SK-N-SH (cell line): ENCODE measurements at regions not wholly inside any gene's neighbourhood (a gene's known extent, or its start where the extent isn't known, plus 50 kb on each side); places are given as distances from the start of the nearest gene placed in this dataset.

ENCODE experiments used
- CTCF ChIA-PET: fragments of 300-600, 350-600 bp; formaldehyde crosslinking; extraction: SDS; loops from one replicate; lab custom pipeline; 2021; lab: Yijun Ruan, JAX
- POLR2A ChIA-PET: fragments of 350-600 bp; sonication (Branson Sonifier 250); formaldehyde crosslinking; extraction: SDS; loops from one replicate; lab custom pipeline; 2020; ENCODE audit warnings: antibody characterized with exemption, inconsistent platforms; lab: Yijun Ruan, JAX
- DNase-seq: peaks from one replicate; pipeline ENCODE4 v3.0.0; 2012
- H2AFZ ChIP-seq: fragments of 200-600 bp; sonication (generic); 2 replicates; pipeline ENCODE4 v1.8.1; 2016; ENCODE audit warnings: antibody characterized with exemption, mild to moderate bottlenecking, low read depth
- H3F3A ChIP-seq: fragments of 200-600 bp; sonication (generic); replicated peaks from 2 replicates; pipeline ENCODE3; 2016; ENCODE audit warnings: antibody characterized with exemption, mild to moderate bottlenecking; ENCODE audit not compliant: insufficient read depth
- H3K27ac ChIP-seq, 2 experiments: fragments of 200-500 bp in 1 of 2; fragments of 200-600 bp in 1 of 2; sonication (Bioruptor generic) in 1 of 2; sonication (generic), shearing (Covaris generic) in 1 of 2; 2 replicates each; pipeline versions ENCODE4 v1.5.1 to v1.6.1; 2014 to 2016; ENCODE audit warnings: low read depth in 2 of 2, inconsistent platforms in 1 of 2, low read length in 1 of 2, mild to moderate bottlenecking in 1 of 2, mixed read lengths in 1 of 2
- H3K27me3 ChIP-seq: fragments of 200-600 bp; sonication (generic), shearing (Covaris generic); 2 replicates; pipeline ENCODE4 v1.6.1; 2016; ENCODE audit warnings: mixed run types; ENCODE audit not compliant: insufficient read depth
- H3K36me3 ChIP-seq, 2 experiments: fragments of 200-500 bp in 1 of 2; fragments of 200-600 bp in 1 of 2; sonication (Bioruptor generic) in 1 of 2; sonication (generic) in 1 of 2; replicated peaks in 1 of 2; 2 replicates each; pipeline versions ENCODE3 to v1.5.1; 2014 to 2016; ENCODE audit warnings: low read length in 1 of 2, mild to moderate bottlenecking in 1 of 2; ENCODE audit not compliant: insufficient read depth in 2 of 2, control insufficient read depth in 1 of 2
- H3K4me1 ChIP-seq, 2 experiments: fragments of 200-500 bp in 1 of 2; fragments of 200-600 bp in 1 of 2; sonication (Bioruptor generic) in 1 of 2; sonication (generic), shearing (Covaris generic) in 1 of 2; 2 replicates each; pipeline versions ENCODE4 v1.5.1 to v1.6.1; 2014 to 2016; ENCODE audit warnings: low read depth in 1 of 2, low read length in 1 of 2, mixed run types in 1 of 2; ENCODE audit not compliant: insufficient read depth in 2 of 2, control insufficient read depth in 1 of 2
- H3K4me2 ChIP-seq: fragments of 200-600 bp; sonication (generic), shearing (Covaris generic); 2 replicates; pipeline ENCODE4 v1.6.1; 2017; ENCODE audit warnings: mixed run types
- H3K4me3 ChIP-seq, 2 experiments: fragments of 200-500 bp in 1 of 2; fragments of 200-600 bp in 1 of 2; sonication (Bioruptor generic) in 1 of 2; sonication (generic), shearing (Covaris generic) in 1 of 2; 2 replicates each; pipeline versions ENCODE4 v1.5.1 to v1.8.1; 2014 to 2016; ENCODE audit warnings: low read depth in 2 of 2, inconsistent platforms in 1 of 2, low read length in 1 of 2, mild to moderate bottlenecking in 1 of 2, mixed read lengths in 1 of 2, moderate library complexity in 1 of 2
- H3K79me2 ChIP-seq: fragments of 200-600 bp; sonication (generic); 2 replicates; pipeline ENCODE4 v1.8.1; 2017; ENCODE audit warnings: mild to moderate bottlenecking; ENCODE audit not compliant: insufficient read depth
- H3K9ac ChIP-seq: fragments of 200-600 bp; sonication (generic); 2 replicates; pipeline ENCODE4 v1.6.1; 2017; ENCODE audit warnings: mixed run types
- H3K9me2 ChIP-seq: fragments of 200-600 bp; sonication (generic); 2 replicates; pipeline ENCODE4 v1.6.1; 2017; ENCODE audit warnings: mixed run types
- H3K9me3 ChIP-seq: fragments of 200-600 bp; sonication (generic); 2 replicates; pipeline ENCODE4 v1.6.1; 2017; ENCODE audit warnings: mixed run types, mild to moderate bottlenecking, moderate library complexity
- H4K20me1 ChIP-seq: fragments of 200-600 bp; sonication (generic); 2 replicates; pipeline ENCODE4 v1.6.1; 2017; ENCODE audit warnings: mild to moderate bottlenecking, mixed run types; ENCODE audit not compliant: insufficient read depth
- CHD2 ChIP-seq: fragments of 150-350 bp; IDR thresholded peaks from 2 replicates; pipeline ENCODE4 v1.6.1; 2018; ENCODE audit warnings: low read length; ENCODE audit not compliant: partially characterized antibody
- ELF1 ChIP-seq: IDR thresholded peaks from 2 replicates; pipeline ENCODE4 v1.4.0; 2012
- EZH2phosphoT487 ChIP-seq: fragments of 200-600 bp; sonication (generic); IDR thresholded peaks from 2 replicates; pipeline ENCODE4 v1.6.1; 2017; ENCODE audit warnings: low read depth, mixed run types, mild to moderate bottlenecking, antibody characterized with exemption, moderate library complexity, borderline replicate concordance
- FOXM1 ChIP-seq: IDR thresholded peaks from 2 replicates; pipeline ENCODE4 v1.4.0; 2012; ENCODE audit warnings: low read depth, mild to moderate bottlenecking
- GABPA ChIP-seq: IDR thresholded peaks from 2 replicates; pipeline ENCODE4 v1.4.0; 2012; ENCODE audit warnings: low read depth, mild to moderate bottlenecking
- GATA2 ChIP-seq: sonication (generic); formaldehyde crosslinking; IDR thresholded peaks from 2 replicates; pipeline ENCODE4 v1.5.0; 2020; ENCODE audit warnings: mild to moderate bottlenecking, missing genetic modification reagents
- JUND ChIP-seq: IDR thresholded peaks from 2 replicates; pipeline ENCODE4 v1.4.0; 2012
- MEF2A ChIP-seq: IDR thresholded peaks from 2 replicates; pipeline ENCODE4 v1.4.0; 2012; ENCODE audit warnings: low read depth, borderline replicate concordance
- NFIC ChIP-seq: IDR thresholded peaks from 2 replicates; pipeline ENCODE4 v1.4.0; 2012; ENCODE audit warnings: borderline replicate concordance
- NRF1 ChIP-seq: IDR thresholded peaks from 2 replicates; pipeline ENCODE4 v1.6.1; 2012; ENCODE audit warnings: low read depth, mild to moderate bottlenecking, low read length
- POLR2AphosphoS5 ChIP-seq: IDR thresholded peaks from 2 replicates; pipeline ENCODE4 v1.6.1; 2012; ENCODE audit warnings: low read depth, low read length
- RAD21 ChIP-seq: IDR thresholded peaks from 2 replicates; pipeline ENCODE4 v1.6.1; 2012; ENCODE audit warnings: mild to moderate bottlenecking, low read length
- RFX5 ChIP-seq: IDR thresholded peaks from 2 replicates; pipeline ENCODE4 v1.6.1; 2012; ENCODE audit warnings: mild to moderate bottlenecking, improper control_type of control experiment, low read length
- RXRA ChIP-seq: IDR thresholded peaks from 2 replicates; pipeline ENCODE4 v1.4.0; 2012; ENCODE audit warnings: low read depth, mild to moderate bottlenecking, borderline replicate concordance
- SIN3A ChIP-seq: IDR thresholded peaks from 2 replicates; pipeline ENCODE4 v1.6.1; 2012; ENCODE audit warnings: low read depth, mild to moderate bottlenecking, low read length, moderate library complexity, borderline replicate concordance
- TCF12 ChIP-seq: IDR thresholded peaks from 2 replicates; pipeline ENCODE4 v1.4.0; 2012
- WGBS: methylation state at CpG from one replicate; pipeline ENCODE4 v1.1.6; 2017; ENCODE audit warnings: low lambda C conversion rate; 5-methylcytosine and 5-hydroxymethylcytosine counted together
- TF ChIP-seq, protein P1 (sequence below): fragments of 200-600 bp; sonication (generic); IDR thresholded peaks from 2 replicates; pipeline ENCODE4 v1.6.1; 2017; ENCODE audit warnings: antibody characterized with exemption, mild to moderate bottlenecking, moderate library complexity
- TF ChIP-seq, protein P2 (sequence below): IDR thresholded peaks from 2 replicates; pipeline ENCODE4 v1.4.0; 2012; ENCODE audit warnings: low read depth, borderline replicate concordance
- TF ChIP-seq, protein P3 (sequence below): IDR thresholded peaks from 2 replicates; pipeline ENCODE4 v1.4.0; 2012; ENCODE audit warnings: low read depth

DNA sequence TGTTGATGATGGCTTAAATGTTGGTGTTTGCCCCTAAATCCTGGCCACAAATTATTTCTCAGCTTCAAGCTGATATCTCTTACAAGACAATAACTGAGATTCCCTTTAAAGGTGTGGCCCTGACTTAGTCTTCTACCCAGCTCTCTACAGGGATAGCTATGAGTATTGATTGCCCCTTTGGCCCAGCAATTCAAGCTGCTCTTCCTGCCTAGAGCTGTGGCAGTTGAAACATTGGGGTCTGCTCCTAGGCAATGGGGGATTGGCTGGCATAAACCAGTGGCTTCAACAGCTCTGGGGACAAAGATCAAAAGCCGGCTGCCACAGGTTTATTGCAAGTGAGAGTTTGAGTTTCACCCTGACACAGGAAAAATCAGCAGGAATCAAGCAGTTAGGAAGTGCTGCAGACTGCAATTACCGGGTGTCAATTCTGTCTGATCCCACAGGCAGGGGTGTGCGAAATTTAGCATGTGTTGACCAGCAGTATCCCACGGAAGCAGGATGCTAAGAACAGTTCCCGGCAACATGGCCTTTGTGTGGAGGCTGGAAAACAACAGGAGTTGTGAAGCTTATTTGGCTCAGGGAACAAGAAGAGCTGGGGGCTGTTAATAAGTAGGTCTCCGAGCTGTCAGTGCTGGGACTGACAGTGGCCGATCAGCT lies 66.2 kb upstream of the IYD start:
- 23% methylated on average over 6 of the region's 7 CpGs for WGBS
- H3K9me2 ChIP-seq: no peaks in the 10 kb centered on the region
- peaks cover 5% of the 10 kb centered on the region; the same call in 1 of the 2 replicates for H3K27me3 ChIP-seq
- ChIA-PET CTCF (no interaction called here), POLR2A (no interaction called here)
- no peak overlapping the region for H3K4me2 ChIP-seq
- no peak overlapping the region for H3K9ac ChIP-seq
- H3K36me3 ChIP-seq: no peaks in the 10 kb centered on the region
- no peaks in the 10 kb centered on the region for H4K20me1 ChIP-seq
- H3K9me3 ChIP-seq: no peaks in the 10 kb centered on the region
- no peaks in the 10 kb centered on the region for H3F3A ChIP-seq
- H3K4me3 ChIP-seq: no peak overlapping the region
- DNase-seq: no peak
- H2AFZ ChIP-seq: no peak overlapping the region
- no peaks in the 10 kb centered on the region for H3K79me2 ChIP-seq
- H3K4me1 ChIP-seq: no peaks in the 10 kb centered on the region
- no peak overlapping the region for H3K27ac ChIP-seq
- no peak for TF ChIP-seq NRF1
- no peak for TF ChIP-seq JUND
- TF ChIP-seq FOXM1: no peak
- TF ChIP-seq MEF2A: no peak
- TF ChIP-seq TCF12: no peak
- TF ChIP-seq CHD2: no peak
- TF ChIP-seq NFIC: no peak
- no peak for TF ChIP-seq EZH2phosphoT487

DNA sequence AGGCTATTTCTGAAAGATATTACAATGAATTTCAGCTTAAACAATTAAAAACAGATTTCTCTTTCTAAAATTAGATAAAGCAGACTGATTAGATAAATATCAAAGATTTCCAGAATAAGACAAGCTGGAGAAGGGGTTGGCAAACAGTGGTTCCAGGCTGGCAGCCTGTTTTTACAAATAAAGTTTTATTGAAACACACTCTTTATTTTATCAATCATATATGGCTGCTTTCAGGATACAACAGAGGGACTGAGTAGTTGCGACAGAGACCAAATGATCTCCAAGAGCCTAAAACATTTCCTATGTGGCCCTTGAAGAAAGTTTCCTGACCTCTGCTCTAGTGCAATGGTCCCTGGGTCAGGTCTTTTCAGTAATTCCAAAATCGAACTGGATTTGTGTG lies 65.6 kb upstream of the IYD start:
- Histone ChIP-seq H3K4me3 (no peak overlapping the region), H3K9ac (no peak overlapping the region), H3K27ac (no peak overlapping the region), H3K9me2 (no peaks in the 10 kb centered on the region), H4K20me1 (no peaks in the 10 kb centered on the region), H3K4me2 (no peak overlapping the region), H2AFZ (no peak overlapping the region), H3K4me1 (no peaks in the 10 kb centered on the region), H3K79me2 (no peaks in the 10 kb centered on the region), H3K9me3 (no peaks in the 10 kb centered on the region), H3K27me3 (peaks cover 5% of the 10 kb centered on the region; the same call in 1 of the 2 replicates), H3K36me3 (no peaks in the 10 kb centered on the region), H3F3A (no peaks in the 10 kb centered on the region)
- ChIA-PET POLR2A (no interaction called here), CTCF (no interaction called here)
- WGBS: 15% methylated on average over 2 of the region's 2 CpGs
- TF ChIP-seq, protein P1, sequence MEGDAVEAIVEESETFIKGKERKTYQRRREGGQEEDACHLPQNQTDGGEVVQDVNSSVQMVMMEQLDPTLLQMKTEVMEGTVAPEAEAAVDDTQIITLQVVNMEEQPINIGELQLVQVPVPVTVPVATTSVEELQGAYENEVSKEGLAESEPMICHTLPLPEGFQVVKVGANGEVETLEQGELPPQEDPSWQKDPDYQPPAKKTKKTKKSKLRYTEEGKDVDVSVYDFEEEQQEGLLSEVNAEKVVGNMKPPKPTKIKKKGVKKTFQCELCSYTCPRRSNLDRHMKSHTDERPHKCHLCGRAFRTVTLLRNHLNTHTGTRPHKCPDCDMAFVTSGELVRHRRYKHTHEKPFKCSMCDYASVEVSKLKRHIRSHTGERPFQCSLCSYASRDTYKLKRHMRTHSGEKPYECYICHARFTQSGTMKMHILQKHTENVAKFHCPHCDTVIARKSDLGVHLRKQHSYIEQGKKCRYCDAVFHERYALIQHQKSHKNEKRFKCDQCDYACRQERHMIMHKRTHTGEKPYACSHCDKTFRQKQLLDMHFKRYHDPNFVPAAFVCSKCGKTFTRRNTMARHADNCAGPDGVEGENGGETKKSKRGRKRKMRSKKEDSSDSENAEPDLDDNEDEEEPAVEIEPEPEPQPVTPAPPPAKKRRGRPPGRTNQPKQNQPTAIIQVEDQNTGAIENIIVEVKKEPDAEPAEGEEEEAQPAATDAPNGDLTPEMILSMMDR: no peak
- TF ChIP-seq EZH2phosphoT487 (no peak), RXRA (no peak), GATA2 (CRISPR knock-in tag) (no peak), JUND (no peak), GABPA (no peak), ELF1 (no peak), MEF2A (no peak), FOXM1 (no peak), RFX5 (no peak), SIN3A (no peak), RAD21 (no peak), POLR2AphosphoS5 (no peak)
- TF ChIP-seq, protein P2, sequence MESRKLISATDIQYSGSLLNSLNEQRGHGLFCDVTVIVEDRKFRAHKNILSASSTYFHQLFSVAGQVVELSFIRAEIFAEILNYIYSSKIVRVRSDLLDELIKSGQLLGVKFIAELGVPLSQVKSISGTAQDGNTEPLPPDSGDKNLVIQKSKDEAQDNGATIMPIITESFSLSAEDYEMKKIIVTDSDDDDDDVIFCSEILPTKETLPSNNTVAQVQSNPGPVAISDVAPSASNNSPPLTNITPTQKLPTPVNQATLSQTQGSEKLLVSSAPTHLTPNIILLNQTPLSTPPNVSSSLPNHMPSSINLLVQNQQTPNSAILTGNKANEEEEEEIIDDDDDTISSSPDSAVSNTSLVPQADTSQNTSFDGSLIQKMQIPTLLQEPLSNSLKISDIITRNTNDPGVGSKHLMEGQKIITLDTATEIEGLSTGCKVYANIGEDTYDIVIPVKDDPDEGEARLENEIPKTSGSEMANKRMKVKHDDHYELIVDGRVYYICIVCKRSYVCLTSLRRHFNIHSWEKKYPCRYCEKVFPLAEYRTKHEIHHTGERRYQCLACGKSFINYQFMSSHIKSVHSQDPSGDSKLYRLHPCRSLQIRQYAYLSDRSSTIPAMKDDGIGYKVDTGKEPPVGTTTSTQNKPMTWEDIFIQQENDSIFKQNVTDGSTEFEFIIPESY: no peak
- TF ChIP-seq, protein P3, sequence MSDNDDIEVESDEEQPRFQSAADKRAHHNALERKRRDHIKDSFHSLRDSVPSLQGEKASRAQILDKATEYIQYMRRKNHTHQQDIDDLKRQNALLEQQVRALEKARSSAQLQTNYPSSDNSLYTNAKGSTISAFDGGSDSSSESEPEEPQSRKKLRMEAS: no peak
- no peak for DNase-seq
